HG03521 (cell line): ENCODE measurements at regions not wholly inside any gene's neighbourhood (a gene's known extent, or its start where the extent isn't known, plus 50 kb on each side); places are given as distances from the start of the nearest gene placed in this dataset.
"Not testable (repeated sequence)": the region's sequence is repeated elsewhere in the genome, so short reads cannot be mapped to it uniquely, and the experiment has no call there.

Experiments
- ATAC-seq: cut with Tn5 transposase; IDR thresholded peaks from one replicate; pipeline ENCODE4 v1.9.1; 2021; ENCODE audit warnings: mild to moderate bottlenecking, moderate library complexity; ENCODE audit not compliant: unreplicated experiment

DNA sequence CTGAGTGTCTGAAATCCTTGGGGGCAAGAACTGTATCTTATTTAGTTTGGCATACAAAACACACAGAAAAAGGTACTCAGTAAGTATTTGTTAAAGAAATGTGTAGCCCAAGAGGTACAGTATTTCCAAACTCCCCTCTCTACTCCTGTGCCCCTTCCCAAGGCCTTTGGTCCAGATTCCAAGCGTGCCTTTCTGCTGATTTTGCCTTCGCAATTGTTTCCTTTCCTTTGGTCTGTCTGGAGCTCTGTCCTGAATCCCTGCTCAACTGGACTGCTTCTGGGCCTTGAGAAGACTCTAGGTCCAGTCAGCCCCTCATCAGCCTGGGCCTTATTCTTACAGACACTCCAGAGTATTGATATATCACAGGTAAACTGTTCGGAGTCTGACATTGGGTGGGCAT lies 122.2 kb upstream of the SYNCRIP start:
- no peak for ATAC-seq

DNA sequence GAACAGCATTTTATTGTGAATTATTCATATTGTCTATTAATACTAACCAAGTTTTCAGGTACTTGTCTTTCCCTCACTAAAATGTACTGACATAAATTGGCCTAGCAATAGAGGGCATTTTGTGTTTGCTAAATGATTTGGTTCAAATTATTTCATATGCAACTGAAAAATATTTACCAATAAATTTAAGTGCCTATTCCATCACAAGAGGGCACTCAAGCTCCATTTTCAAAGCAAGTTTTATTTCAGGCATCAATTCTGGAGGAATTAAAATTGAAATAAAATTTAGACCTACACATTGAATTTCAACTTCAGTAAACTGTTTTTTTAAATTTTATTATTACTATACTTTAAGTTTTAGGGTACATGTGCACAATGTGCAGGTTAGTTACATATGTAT lies 114.3 kb upstream of the SYNCRIP start:
- no peak for ATAC-seq

DNA sequence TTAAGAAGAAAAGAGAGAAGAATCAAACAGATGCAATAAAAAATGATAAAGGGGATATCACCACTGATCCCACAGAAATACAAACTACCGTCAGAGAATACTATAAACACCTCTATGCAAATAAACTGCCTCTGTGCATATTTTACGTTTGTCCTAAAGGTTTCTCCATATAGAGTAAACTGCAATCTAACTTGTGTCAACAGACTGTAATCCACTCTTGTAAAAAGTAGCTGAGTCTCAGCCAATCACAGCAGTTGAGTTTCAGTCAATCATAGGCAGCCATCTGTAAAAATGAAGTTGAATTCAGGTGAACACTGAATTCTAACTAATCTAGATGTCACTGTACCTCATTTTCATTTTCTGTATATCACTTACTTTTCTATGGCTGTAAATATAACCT lies 112.2 kb upstream of the SYNCRIP start:
- ATAC-seq = no peak

DNA sequence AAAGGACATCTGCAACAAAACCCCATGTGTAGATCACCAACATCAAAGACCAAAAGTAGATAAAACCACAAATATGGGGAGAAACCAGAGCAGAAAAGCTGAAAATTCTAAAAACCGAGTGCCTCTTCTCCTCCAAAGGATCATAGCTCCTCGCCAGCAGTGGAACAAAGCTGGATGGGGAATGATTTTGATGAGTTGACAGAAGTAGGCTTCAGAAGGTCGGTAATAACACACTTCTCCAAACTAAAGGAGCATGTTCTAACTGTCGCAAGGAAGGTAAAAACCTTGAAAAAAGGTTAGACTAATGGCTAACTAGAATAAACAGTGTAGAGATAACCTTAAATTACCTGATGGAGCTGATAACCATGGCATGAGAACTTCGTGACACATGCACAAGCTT lies 109.9 kb upstream of the SYNCRIP start:
- no peak for ATAC-seq

DNA sequence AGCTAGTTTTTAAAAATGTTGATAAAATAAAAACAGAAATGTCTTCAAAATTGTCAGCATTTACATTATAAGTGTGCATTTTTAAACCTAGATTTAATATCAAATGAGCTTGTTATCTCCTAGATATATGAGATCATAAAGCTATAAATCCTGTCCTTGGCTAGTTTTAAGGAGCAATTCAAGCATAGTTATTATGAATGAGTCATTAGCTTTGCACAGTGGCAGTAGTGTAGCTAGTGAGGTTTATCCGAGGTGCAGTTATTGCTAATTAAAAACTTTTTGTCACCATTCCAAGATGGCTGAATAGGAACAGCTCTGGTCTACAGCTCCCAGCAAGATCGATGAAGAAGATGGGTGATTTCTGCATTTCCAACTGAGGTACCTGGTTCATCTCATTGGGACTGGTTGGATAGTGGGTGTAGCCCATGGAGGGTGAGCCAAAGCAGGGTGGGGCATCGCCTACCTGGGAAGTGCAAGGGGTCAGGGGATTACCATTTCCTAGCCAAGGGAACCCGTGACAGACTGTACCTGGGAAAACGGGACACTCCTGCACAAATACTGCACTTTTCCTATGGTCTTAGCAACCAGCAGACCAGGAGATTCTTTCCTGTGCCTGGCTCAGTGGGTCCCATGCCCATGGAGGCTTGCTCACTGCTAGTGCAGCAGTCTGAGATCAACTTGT lies 108.8 kb upstream of the SYNCRIP start:
- ATAC-seq = no peak

DNA sequence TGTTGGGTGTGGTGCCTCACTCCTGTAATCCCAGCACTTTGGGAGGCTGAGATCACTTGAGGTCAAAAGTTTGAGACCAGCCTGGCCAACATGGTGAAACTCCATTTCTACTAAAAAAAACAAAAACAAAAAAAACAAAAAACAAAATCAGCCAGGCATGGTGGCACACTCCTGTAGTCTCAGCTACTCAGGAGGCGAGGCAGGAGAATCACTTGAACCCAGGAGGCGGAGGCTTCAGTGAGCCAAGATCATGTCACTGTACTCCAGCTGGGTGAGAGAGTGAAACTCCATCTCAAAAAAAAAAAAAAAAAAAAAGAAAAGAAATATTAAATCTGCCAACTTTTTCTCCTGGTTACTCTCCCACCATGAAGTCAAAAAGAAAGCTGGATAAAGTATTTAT lies 107.5 kb upstream of the SYNCRIP start:
- not testable (repeated sequence) for ATAC-seq

DNA sequence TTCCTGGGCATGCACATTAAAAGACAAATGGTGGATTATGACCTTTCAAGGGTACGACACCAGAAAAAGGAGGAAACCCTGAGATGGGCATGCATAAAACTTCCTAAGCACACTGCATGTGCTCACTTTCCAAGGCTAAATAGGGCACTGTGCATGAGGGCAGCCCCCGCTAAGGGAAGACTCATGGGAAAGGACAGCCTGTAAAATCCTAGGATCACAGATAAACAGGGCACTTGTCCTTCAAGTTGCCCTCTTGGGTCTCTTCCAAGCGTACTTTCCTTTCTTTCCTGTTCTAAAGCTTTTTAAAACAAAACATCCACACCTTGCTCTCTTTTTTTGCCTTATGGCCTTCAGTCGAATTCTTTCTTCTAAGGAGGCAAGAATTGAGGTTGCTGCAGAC lies 106.5 kb upstream of the SYNCRIP start:
- ATAC-seq = no peak

DNA sequence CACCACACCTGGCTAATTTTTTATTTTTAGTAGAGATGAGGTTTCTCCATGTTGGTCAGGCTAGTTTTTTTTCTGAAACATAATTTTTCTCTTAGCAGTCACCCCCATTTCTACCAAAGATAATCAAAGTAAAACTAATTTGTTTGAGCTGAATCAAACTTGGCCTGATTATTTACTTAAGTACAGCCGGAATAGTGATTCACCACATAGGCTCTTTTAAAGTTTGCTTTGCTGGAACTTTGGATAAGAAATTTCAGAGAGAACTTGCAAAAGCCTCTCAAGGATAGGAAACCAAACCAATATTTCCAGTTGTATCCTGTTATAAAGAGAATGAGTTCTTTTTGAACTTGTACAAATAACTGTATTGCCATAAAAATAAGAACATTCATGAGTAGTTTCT lies 105.0 kb upstream of the SYNCRIP start:
- no peak for ATAC-seq

DNA sequence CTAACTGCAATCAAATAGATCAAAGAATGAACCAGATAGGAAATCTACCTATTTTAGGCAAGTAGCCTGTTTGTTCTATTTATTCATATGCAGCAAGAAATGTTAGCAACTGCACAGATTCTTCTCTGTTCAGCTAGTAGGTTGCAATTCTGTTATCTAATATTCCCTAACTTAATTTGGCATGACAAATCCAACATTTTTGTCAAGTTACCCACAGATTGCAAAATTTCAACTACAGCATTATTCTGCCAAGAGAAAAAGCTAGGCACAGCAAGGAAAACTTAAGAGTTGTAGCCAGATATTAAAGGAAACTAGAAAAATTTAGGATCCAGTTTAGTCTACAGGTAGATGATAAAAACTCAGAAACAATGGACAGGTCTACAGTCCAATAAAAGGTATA lies 104.4 kb upstream of the SYNCRIP start:
- no peak for ATAC-seq

DNA sequence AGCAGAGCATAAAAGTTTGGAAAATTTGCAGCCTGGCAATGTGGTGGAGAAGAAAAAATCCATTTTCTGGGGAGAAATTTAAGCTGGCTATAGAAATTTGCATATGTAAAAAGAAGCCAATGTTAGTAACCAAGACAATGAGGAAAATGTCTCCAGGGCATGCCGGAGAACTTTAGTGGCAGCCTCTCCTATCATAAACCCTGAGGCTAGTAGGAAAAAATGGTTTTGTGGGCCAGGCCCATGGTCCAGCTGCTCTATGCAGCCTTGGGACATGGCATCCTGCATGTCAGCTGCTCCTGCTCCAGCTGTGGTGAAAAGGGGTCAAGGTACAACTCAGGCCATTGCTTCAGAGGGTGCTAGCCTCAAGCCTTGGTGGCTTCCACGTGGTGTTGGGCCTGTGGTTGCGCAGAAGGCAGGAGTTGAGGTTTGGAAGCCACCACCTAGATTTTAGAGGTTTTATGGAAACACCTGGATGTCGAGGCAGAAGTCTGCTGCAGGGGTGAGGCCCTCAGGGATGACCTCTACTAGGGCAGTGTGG lies 101.8 kb upstream of the SYNCRIP start:
- ATAC-seq = no peak

DNA sequence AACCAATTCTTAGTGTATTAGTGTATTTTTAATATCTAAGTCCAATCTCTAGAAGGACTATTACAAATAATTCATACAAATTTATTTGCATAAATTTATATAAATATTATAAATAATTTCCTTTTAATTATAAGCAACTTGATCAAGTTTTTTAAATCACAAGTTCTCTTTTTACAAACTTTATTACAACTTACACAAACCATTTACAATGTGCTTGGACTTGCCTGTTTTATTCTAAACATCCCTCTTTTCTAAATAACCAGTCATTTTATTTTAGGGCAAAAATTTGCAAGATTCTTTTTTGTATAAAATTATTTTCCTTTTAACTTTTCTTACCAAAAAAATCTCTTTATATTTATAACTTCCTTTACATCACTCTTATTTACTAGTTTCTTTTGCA lies 83.5 kb upstream of the SYNCRIP start:
- ATAC-seq = no peak

DNA sequence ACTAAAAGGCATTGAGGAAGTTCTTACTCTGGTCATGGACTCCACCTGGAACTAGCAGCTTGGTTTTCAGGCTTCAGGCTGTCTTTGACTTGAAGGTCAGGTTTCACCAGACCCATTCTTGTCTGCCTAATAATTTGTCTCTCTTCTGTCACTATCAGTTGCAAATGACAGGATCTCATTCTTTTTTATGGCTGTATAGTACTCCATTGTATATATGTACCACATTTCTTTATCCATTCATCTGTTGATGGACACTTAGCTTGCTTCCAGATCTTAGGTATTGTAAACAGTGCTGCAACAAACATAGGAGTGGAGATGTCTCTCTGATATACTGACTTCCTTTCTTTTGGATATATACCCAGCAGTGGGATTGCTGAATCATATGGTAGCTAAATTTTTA lies 73.1 kb upstream of the SYNCRIP start:
- ATAC-seq = no peak

DNA sequence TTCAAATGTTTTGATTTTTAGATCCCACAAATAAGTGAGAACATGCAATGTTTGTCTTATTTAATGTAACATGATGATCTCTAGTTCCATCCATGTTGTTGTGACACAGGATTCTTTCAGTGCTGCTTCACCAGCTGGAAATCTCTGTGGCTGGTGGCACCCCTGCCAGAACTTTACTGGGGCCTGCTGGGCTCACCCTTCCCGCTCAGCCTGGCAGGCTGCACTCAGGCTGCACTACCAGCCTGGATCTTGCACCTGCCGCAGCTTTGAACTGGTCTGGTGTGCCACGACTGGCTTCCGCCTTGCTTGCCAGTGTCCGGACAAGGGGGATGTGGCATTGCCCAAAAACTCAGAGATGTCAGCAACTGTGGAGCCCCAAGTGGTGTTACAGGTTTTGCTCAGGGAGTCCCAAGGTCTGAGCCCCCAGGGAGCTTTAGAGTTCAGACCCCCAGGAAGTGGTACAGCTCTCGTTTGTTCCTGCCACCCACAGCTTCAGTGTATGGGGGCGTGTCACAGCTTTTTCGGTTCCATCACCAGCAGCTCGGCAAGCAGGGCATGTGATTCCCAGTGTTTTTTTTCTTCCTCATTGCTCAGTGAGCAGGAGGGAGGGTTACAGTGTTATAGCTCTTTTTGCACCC lies 72.3 kb upstream of the SYNCRIP start:
- no peak for ATAC-seq

DNA sequence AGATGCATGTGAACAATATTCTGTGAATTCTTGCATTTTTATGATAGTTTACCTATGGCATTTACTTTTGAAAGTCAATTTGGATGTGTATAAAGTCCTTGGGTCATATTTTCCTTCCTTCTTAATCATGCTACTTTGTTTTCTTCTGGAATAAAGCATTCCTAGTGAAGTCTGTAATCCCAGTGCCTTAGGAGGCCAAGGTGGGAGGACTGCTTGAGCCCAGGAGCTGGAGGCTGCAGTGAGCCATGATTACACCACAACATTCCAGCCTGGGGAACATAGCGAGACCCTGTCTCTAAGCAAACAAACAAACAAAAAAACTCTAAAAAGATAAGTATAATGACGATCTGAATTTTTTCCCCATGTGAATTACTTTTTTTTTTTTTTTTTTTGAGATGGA lies 69.7 kb upstream of the SYNCRIP start:
- no peak for ATAC-seq

DNA sequence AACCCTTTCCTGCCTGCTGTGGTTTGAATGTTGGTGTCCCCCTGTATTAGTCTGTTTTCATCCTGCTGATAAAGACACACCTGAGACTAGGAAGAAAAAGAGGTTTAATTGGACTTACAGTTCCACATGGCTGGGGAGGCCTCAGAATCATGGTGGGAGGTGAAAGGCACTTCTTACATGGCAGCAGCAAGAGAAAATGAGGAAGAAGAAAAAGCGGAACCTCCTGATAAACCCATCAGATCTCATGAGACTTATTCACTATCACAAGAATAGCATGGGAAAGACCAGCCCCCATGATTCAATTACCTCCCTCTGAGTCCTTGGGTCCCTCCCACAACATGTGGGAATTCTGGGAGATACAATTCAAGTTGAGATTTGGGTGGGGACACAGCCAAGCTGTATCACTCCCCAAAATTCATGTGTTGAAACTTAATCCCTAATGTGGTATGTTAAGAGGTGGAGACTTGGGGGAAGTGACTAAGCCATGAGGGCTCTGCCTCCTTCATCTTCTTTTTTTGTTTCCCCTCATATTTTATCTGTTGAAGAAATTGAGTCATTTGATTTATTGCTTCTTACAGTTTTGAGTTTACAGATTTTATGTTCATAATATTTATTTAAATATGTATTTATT lies 64.9 kb upstream of the SYNCRIP start:
- not testable (repeated sequence) for ATAC-seq

DNA sequence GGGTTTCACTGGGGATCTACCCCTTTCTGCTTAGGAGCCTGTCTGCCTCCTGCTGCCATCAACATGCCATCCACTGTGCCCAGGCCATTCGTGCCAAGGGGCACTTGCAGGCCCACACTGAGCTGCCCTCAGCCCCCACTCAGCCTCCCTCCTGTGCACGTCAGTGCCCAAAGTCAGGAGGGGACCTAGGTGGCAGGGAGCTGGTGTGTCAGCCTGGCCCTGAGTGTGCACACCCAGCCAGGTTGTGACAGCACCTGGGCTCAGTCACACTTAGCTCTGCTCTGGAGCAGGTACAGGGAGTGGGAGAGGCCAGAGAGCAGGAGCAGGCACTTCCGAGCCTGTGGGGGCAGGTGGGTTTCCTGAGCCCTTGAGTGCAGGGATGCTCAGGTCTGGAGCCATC lies 63.6 kb upstream of the SYNCRIP start:
- no peak for ATAC-seq

DNA sequence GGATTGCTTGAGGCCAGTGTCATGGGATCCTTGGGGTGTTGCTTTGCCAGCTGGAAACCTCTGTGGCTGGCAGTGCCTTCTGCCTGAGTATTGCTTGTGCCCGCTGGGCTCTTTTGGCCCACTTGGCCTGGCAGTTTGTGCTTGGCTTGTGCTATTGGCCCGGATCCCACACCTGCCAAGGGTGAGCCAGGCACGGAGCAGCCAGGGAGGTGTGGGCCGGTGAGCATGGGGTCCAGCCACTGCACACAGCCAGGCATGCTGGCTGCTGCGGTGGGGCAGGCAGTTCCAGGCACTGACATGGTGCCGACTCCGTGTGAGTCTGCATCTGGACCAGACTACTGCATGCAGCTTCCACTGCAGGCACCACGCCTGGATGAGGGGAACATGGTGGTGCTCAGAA lies 62.5 kb upstream of the SYNCRIP start:
- ATAC-seq = no peak

DNA sequence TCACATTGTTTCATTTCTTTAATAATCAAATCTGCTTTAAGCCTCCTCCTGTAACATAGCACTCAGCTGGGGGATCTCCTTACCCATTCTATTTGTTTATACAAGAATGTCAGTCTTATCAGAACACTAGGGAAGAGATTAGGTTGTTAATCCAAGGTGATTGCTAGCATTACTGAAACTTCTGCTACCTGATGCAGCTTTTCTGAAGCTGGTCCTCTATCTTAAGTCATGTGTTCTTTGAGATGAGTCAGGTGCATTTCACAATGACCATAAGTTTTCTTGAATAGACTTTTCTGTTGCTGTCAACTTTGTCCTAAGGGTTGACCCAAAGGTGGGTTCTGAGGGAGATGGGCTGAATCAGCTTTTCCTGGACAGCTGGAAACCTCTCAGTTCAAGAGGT lies 60.7 kb upstream of the SYNCRIP start:
- no peak for ATAC-seq
